ENCODE measurements at regions not wholly inside any gene's neighbourhood (a gene's known extent, or its start where the extent isn't known, plus 50 kb on each side); places are given as distances from the start of the nearest gene placed in this dataset.

- DNase-seq, result no peak
Observed at GRCh38 chr15:95911570-95912279, 418.8 kb upstream of the NR2F2 start.

GRCh38 chr15:95912280-95912625 lies 418.2 kb upstream of the NR2F2 start:
- no peak for DNase-seq

DNA sequence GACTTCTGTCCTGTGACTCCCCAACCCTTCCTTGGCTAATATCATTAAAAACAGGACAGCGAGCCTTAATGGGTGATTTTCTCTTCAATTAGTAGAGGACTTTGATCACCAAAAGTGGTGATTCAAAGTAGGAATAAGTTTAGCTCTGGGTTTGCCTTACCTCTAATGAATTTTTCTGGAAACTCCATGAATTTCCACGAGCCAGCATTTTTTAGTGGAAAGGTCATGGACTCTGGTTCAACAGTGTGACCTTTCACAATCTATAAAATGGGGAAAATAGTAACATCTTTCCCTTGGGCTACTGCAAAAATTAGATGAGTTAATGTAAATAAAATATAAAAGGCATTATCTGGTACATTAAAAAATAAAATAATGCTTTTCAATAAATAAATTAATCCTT lies 417.8 kb upstream of the NR2F2 start:
- DNase-seq, result no peak

DNA sequence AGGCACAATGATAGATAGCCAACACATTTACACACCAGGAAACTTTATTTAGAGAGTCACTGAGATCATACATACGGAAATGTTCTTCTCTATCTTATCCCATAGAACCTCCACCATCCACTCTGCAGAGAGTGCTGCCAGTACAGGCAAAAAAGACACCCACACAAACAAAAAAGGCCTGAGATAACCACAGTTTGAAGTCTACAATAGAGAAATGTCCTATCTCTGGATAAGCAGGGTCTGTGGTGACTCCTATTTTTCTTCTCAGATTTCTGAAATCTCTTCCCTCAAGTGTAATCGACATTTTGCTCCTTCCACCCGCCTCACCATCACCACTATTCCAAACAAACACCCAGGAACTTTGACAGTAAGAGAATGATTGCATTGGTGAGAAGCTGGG lies 413.9 kb upstream of the NR2F2 start:
- DNase-seq, result no peak

- DNase-seq, result no peak
Observed at GRCh38 chr15:95918525-95918924, 412.0 kb upstream of the NR2F2 start.

GRCh38 chr15:95919460-95919859 lies 411.0 kb upstream of the NR2F2 start:
- DNase-seq, result no peak

GRCh38 chr15:95921404-95921803 lies 409.1 kb upstream of the NR2F2 start:
- DNase-seq, result no peak

DNA sequence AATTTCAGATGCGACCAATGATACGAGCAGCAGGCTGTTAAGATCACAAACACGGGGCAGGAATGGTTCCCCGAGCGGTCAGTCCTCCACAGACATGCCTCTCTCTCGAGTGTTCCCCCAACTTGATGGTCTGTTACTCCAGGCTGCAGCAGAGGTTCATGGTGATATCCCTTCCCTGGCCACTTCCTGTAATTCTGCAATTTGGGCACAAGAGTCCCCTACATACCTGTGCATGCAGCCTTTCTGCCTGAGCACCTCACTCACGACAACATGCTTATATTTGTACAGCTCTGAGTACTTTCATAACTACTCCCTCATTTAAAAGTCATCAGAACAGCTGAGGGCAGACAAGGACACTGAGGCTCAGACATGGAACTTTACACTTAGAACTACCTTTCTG lies 408.1 kb upstream of the NR2F2 start:
- DNase-seq, result no peak

GRCh38 chr15:95923792-95924191 lies 406.7 kb upstream of the NR2F2 start:
- DNase-seq, result no peak

DNA sequence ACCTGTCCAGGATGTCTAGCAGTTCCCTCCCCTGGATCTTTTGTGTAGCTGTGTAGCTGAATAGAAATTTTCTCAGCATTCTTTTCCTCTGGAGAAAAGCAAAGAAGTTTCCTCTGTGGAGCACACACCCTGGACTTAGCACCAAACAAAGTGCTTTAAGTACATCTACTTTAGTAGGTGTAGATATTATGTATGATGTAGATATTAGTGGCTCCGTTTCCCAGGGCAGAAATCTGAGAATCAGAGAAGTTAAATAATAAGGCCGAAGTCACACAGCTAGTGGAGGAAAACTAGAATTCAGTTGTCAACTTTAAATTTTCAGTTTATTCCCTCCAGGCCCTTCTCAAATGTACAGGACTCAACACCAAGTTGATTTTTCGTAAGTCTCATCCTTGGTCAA lies 401.7 kb upstream of the NR2F2 start:
- no peak for DNase-seq

- DNase-seq, result no peak
Observed at GRCh38 chr15:95929232-95929846, 401.2 kb upstream of the NR2F2 start.

DNA sequence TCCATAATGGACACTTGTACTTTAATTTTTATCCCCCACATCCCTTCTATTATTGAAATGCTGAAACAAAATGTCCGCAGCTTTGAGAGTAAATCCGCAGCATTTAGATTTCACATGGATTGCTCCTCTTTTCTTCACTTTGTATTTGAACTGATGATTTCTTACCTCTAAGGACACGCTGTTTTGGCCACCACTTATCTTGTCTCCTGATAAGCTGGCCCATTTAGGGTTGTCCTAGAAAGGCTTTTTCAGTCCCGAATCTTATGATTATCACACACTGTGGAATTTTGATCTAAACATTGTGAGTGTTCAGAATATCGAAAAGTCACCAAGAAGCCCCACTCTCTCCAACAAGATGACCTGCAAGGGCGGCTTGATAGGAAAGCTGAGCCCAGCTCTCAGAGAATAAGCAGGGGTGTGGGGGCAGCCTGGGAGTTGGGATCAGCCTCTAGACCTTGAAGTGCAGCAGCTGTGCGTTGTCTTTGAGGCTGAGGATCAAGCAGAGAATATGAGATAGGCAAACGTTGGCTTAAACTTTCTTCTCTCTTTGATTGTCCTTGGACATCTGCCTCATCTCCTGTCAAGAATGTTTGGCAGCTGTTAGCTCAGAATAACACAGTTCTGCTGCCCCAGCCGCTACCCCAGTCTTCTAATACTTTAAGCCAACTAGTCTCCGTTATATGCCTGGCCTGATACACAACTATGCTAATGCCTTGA lies 399.7 kb upstream of the NR2F2 start:
- no peak for DNase-seq

DNA sequence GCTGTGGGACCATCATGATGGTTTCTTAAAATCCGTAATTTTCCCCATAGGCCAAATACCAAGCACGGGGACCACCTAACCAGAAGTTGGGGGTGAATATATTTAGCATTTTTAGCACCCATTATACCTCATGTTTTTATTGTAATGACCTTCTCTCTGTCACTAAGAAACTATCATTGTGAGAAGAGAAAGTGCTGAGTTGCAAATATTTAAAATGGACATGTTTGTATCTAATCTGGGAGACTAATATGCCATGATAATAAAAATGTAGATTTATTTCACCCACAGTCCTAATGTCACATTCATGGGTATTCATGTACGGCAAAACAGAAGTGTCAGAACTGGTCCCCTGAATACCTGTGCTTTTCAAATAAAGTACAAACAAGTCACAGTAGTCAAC lies 398.9 kb upstream of the NR2F2 start:
- DNase-seq, result no peak

GRCh38 chr15:95932141-95932540 lies 398.4 kb upstream of the NR2F2 start:
- DNase-seq, result no peak

DNA sequence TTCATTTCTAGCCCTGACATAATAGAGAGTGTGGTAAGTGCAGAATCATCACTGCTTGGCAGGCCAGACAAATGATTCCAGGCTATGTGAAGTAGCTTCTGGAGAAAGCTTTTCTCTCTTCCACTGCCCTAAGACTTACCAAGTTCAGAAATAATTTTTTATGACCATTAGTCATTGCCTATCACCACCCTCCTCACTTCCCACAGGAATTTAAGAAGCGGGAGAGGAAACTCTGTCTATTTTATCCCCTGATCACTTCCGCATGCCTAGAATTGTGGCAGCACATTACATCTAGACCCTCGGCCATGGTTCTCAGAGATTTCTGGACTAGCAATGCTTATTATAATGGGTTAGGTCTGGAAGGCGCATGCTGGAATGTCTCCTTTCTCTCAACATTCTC lies 397.8 kb upstream of the NR2F2 start:
- no peak for DNase-seq

- DNase-seq, result no peak
Observed at GRCh38 chr15:95935852-95936251, 394.6 kb upstream of the NR2F2 start.

- DNase-seq, result no peak
Observed at GRCh38 chr15:95937128-95937528, 393.4 kb upstream of the NR2F2 start.

- no peak for DNase-seq
Observed at GRCh38 chr15:95940431-95940985, 390.0 kb upstream of the NR2F2 start.

GRCh38 chr15:95944193-95944592 lies 386.3 kb upstream of the NR2F2 start:
- no peak for DNase-seq

DNA sequence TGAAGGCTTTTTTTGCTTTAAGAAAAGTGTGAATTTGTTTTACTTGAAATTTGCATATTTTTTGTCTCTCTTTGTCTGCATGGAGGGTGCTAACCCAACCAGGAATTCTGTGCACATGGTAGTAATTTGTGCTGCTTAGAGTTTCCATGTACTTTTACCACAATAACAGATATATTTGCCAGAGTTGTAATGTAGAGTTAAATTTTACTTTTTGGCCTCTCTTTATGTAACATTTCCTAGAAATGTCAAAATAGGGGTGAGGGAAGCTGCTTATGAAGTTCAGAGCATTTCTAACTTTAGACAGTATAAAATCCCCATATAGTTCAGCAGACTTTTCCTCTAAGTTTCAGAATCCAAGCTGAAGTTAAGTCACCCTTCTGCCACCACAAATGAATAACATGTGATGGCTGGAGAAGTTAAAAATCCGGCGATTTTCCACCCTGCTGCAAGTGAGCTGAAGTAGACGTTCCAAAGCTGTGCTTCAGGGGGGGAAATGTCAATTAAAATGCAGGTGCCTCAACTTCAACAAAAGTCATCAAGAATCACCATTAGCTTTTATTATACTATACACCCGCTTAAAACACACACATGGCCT lies 385.7 kb upstream of the NR2F2 start:
- DNase-seq, result no peak

DNA sequence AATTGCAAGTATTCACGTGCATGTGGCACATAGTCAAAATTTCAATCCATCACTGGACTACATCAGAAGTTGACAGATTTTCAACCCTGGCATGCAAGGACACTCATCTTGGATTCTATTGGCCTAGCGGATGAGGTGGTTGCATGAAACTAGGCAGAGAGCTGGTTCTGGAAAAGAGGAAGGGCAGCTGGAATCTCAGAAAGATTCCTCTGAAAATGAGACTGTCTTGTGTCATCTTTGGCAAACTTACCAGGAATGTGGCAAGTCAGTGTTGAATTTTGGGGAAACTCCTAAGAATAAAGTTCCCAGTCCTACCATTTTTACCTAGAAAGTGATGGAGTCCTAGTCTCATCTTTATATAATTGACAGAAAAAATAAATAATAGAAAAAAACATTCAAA lies 384.3 kb upstream of the NR2F2 start:
- no peak for DNase-seq

GRCh38 chr15:95946926-95947325 lies 383.6 kb upstream of the NR2F2 start:
- DNase-seq, result no peak

DNA sequence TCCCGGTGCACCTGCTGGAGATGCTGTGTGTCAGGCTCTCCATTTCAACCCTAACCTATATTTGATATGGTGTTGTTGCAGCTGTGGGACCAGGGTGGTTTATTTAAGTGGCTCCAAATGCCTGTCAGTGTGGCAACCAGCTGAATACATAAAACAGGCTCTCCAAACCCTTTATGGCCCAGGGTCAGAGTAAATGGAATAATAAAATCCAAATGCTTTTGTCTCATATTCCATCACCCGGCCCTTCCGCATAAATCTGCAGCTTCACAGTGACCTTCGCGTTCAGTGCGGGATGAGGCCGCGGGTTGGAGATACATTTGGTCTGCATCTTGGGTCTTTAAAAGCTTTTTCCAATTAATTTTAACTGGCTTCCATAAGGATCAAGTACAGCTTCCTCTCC lies 382.1 kb upstream of the NR2F2 start:
- DNase-seq, result no peak

GRCh38 chr15:95953032-95953431 lies 377.5 kb upstream of the NR2F2 start:
- DNase-seq, result no peak

All from activated CD4-positive, alpha-beta T cell treated with anti-CD3 and anti-CD28 coated beads for 1 hour (primary cell).